Stomach (tissue), 4 donors: ENCODE measurements at regions not wholly inside any gene's neighbourhood (a gene's known extent, or its start where the extent isn't known, plus 50 kb on each side); places are given as distances from the start of the nearest gene placed in this dataset.

ENCODE experiments used
- CTCF ChIP-seq, 7 experiments: fragments of 450-650 bp in 4 of 7; fragments of 200-600 bp in 3 of 7; sonication (generic) in 3 of 7; IDR thresholded peaks; one replicate each; pipeline ENCODE4 v1.5.1; 2016 to 2019; ENCODE audit warnings: antibody characterized with exemption in 7 of 7, control low read depth in 2 of 7, mild to moderate bottlenecking in 1 of 7
- EP300 ChIP-seq: sonication (generic); formaldehyde crosslinking; IDR thresholded peaks from one replicate; pipeline ENCODE4 v1.6.1; 2017; ENCODE audit warnings: antibody characterized with exemption
- POLR2A ChIP-seq, 4 donors: fragments of 450-650 bp; IDR thresholded peaks; one replicate each; pipeline ENCODE4 v1.6.1; 2016; ENCODE audit warnings: antibody characterized with exemption in 4 of 4, control low read depth in 2 of 4, mild to moderate bottlenecking in 1 of 4, moderate library complexity in 1 of 4
- POLR2AphosphoS5 ChIP-seq, 3 donors: sonication (generic); formaldehyde crosslinking; IDR thresholded peaks; one replicate each; pipeline ENCODE4 v1.6.1; 2016; ENCODE audit warnings: antibody characterized with exemption in 3 of 3

GRCh38 chrX:42490111-42490510, 287.9 kb downstream of the PPP1R2C start:
- TF ChIP-seq CTCF (IDR thresholded peaks at IDR 0.05) (no peak), POLR2A (IDR thresholded peaks at IDR 0.05) (no peak), EP300 (no peak), POLR2AphosphoS5 (IDR thresholded peaks at IDR 0.05) (no peak)
